IPS-20b (cell line): ENCODE measurements at regions not wholly inside any gene's neighbourhood (a gene's known extent, or its start where the extent isn't known, plus 50 kb on each side); places are given as distances from the start of the nearest gene placed in this dataset.
"Not testable (repeated sequence)": the region's sequence is repeated elsewhere in the genome, so short reads cannot be mapped to it uniquely, and the experiment has no call there.

Experiments used
- H3K27ac ChIP-seq: one replicate; pipeline ENCODE4 v1.5.1; 2013; ENCODE audit warnings: low read length
- H3K27me3 ChIP-seq: 2 replicates; pipeline ENCODE4 v1.6.1; 2013; ENCODE audit warnings: mild to moderate bottlenecking, low read length, inconsistent platforms; ENCODE audit not compliant: insufficient read depth
- H3K36me3 ChIP-seq: 2 replicates; pipeline ENCODE4 v1.6.1; 2013; ENCODE audit warnings: low read depth, mild to moderate bottlenecking, inconsistent platforms, low read length, moderate library complexity; ENCODE audit not compliant: insufficient read depth
- H3K4me1 ChIP-seq: 2 replicates; pipeline ENCODE4 v1.6.1; 2013; ENCODE audit warnings: mild to moderate bottlenecking, control low read depth, inconsistent platforms, low read length, moderate library complexity; ENCODE audit not compliant: insufficient read depth
- H3K4me3 ChIP-seq: 2 replicates; pipeline ENCODE4 v1.5.1; 2013; ENCODE audit warnings: mild to moderate bottlenecking, low read length, inconsistent platforms
- H3K9ac ChIP-seq: 2 replicates; pipeline ENCODE4 v1.6.1; 2013; ENCODE audit warnings: low read depth, mild to moderate bottlenecking, inconsistent platforms, low read length, moderate library complexity
- H3K9me3 ChIP-seq: 2 replicates; pipeline ENCODE4 v1.6.1; 2013; ENCODE audit warnings: mild to moderate bottlenecking, low read depth, low read length, inconsistent platforms; ENCODE audit not compliant: insufficient read depth

- Histone ChIP-seq H3K4me3 (no peak overlapping the region), H3K4me1 (no peaks in the 10 kb centered on the region), H3K36me3 (no peaks in the 10 kb centered on the region)
Observed at GRCh38 chr3:137172728-137173127, 214.9 kb downstream of the IL20RB start.

GRCh38 chr3:137174514-137174913 is 216.7 kb downstream of the IL20RB start:
- Histone ChIP-seq H3K36me3 (no peaks in the 10 kb centered on the region), H3K27ac (no peak overlapping the region), H3K4me3 (no peak overlapping the region), H3K27me3 (no peaks in the 10 kb centered on the region), H3K4me1 (no peaks in the 10 kb centered on the region), H3K9ac (no peak overlapping the region), H3K9me3 (no peaks in the 10 kb centered on the region; the same call in 1 of the 2 replicates)

More at GRCh38 chr3:137172728-137173127, 214.9 kb downstream of the IL20RB start:
- H3K9me3 ChIP-seq, result no peaks in the 10 kb centered on the region; the same call in 1 of the 2 replicates
- no peak overlapping the region for H3K27ac ChIP-seq
- no peak overlapping the region for H3K9ac ChIP-seq
- H3K27me3 ChIP-seq, result no peaks in the 10 kb centered on the region

GRCh38 chr3:137180220-137180619 is 222.4 kb downstream of the IL20RB start:
- Histone ChIP-seq H3K36me3 (no peaks in the 10 kb centered on the region), H3K4me1 (no peaks in the 10 kb centered on the region), H3K9ac (no peak overlapping the region), H3K4me3 (no peak overlapping the region), H3K9me3 (peaks cover 25% of the 10 kb centered on the region), H3K27me3 (no peaks in the 10 kb centered on the region), H3K27ac (no peak overlapping the region)

GRCh38 chr3:137191133-137191923 is 233.5 kb downstream of the IL20RB start:
- H3K9me3 ChIP-seq, result no peaks in the 10 kb centered on the region
- H3K9ac ChIP-seq, result no peak overlapping the region
- H3K27me3 ChIP-seq, result no peaks in the 10 kb centered on the region
- no peaks in the 10 kb centered on the region for H3K36me3 ChIP-seq
- no peak overlapping the region for H3K27ac ChIP-seq
- H3K4me1 ChIP-seq, result 0 out of 2 replicates have a peak, but pooled peaks cover 2% of the 10 kb centered on the region
- H3K4me3 ChIP-seq, result no peak overlapping the region

- no peak overlapping the region for H3K9ac ChIP-seq
- no peaks in the 10 kb centered on the region for H3K27me3 ChIP-seq
- no peaks in the 10 kb centered on the region for H3K9me3 ChIP-seq
- no peaks in the 10 kb centered on the region for H3K36me3 ChIP-seq
- 0 out of 2 replicates have a peak, but pooled peaks cover 2% of the 10 kb centered on the region for H3K4me1 ChIP-seq
- no peak overlapping the region for H3K4me3 ChIP-seq
- H3K27ac ChIP-seq, result no peak overlapping the region
Observed at GRCh38 chr3:137191951-137192350, 234.2 kb downstream of the IL20RB start.

- Histone ChIP-seq H3K27ac (no peak overlapping the region), H3K9me3 (no peaks in the 10 kb centered on the region), H3K9ac (no peak overlapping the region), H3K36me3 (no peaks in the 10 kb centered on the region), H3K4me1 (0 out of 2 replicates have a peak, but pooled peaks cover 2% of the 10 kb centered on the region), H3K4me3 (no peak overlapping the region), H3K27me3 (no peaks in the 10 kb centered on the region)
Observed at GRCh38 chr3:137194301-137194700, 236.5 kb downstream of the IL20RB start.

GRCh38 chr3:137198374-137198773 is 240.6 kb downstream of the IL20RB start:
- not testable (repeated sequence) for H3K9ac ChIP-seq, H3K27me3 ChIP-seq, H3K9me3 ChIP-seq, H3K4me3 ChIP-seq, H3K36me3 ChIP-seq, H3K4me1 ChIP-seq, H3K27ac ChIP-seq

GRCh38 chr3:137199678-137200077 is 241.9 kb downstream of the IL20RB start:
- Histone ChIP-seq H3K4me3 (no peak overlapping the region), H3K36me3 (no peaks in the 10 kb centered on the region), H3K27me3 (no peaks in the 10 kb centered on the region), H3K9ac (no peak overlapping the region), H3K4me1 (no peaks in the 10 kb centered on the region), H3K9me3 (no peaks in the 10 kb centered on the region), H3K27ac (no peak overlapping the region)

GRCh38 chr3:137201066-137201465 is 243.3 kb downstream of the IL20RB start:
- Histone ChIP-seq H3K27ac (no peak overlapping the region), H3K9ac (no peak overlapping the region), H3K4me3 (no peak overlapping the region), H3K27me3 (no peaks in the 10 kb centered on the region), H3K9me3 (no peaks in the 10 kb centered on the region), H3K36me3 (no peaks in the 10 kb centered on the region), H3K4me1 (no peaks in the 10 kb centered on the region)

- H3K9me3 ChIP-seq, result no peaks in the 10 kb centered on the region
- H3K4me3 ChIP-seq, result no peak overlapping the region
- no peaks in the 10 kb centered on the region for H3K36me3 ChIP-seq
- no peaks in the 10 kb centered on the region for H3K4me1 ChIP-seq
- H3K9ac ChIP-seq, result no peak overlapping the region
- no peaks in the 10 kb centered on the region for H3K27me3 ChIP-seq
- H3K27ac ChIP-seq, result no peak overlapping the region
Observed at GRCh38 chr3:137202941-137203340, 245.2 kb downstream of the IL20RB start.

- no peak overlapping the region for H3K27ac ChIP-seq
- no peaks in the 10 kb centered on the region for H3K9me3 ChIP-seq
- H3K27me3 ChIP-seq, result no peaks in the 10 kb centered on the region
- no peaks in the 10 kb centered on the region for H3K36me3 ChIP-seq
- H3K4me3 ChIP-seq, result no peak overlapping the region
- no peaks in the 10 kb centered on the region for H3K4me1 ChIP-seq
- no peak overlapping the region for H3K9ac ChIP-seq
Observed at GRCh38 chr3:137204409-137204808, 246.6 kb downstream of the IL20RB start.

GRCh38 chr3:137205394-137206045 is 247.7 kb downstream of the IL20RB start:
- Histone ChIP-seq H3K27ac (no peak overlapping the region), H3K4me1 (no peaks in the 10 kb centered on the region)

More at GRCh38 chr3:137205394-137206045, 247.7 kb downstream of the IL20RB start:
- Histone ChIP-seq H3K27me3 (no peaks in the 10 kb centered on the region), H3K9ac (no peak overlapping the region), H3K9me3 (no peaks in the 10 kb centered on the region), H3K36me3 (no peaks in the 10 kb centered on the region), H3K4me3 (no peak overlapping the region)
